Right lobe of liver (tissue), 4 donors: ENCODE measurements at regions not wholly inside any gene's neighbourhood (a gene's known extent, or its start where the extent isn't known, plus 50 kb on each side); places are given as distances from the start of the nearest gene placed in this dataset.

Source experiments
- CTCF ChIP-seq, 4 donors: fragments of 200-600 bp in 3 of 4; fragments of 450-650 bp in 1 of 4; IDR thresholded peaks; one replicate each; pipeline versions ENCODE4 v1.5.1 to v1.8.0; 2016 to 2022; ENCODE audit warnings: antibody characterized with exemption in 4 of 4, mild to moderate bottlenecking in 2 of 4
- POLR2A ChIP-seq: fragments of 450-650 bp; IDR thresholded peaks from one replicate; pipeline ENCODE4 v1.6.1; 2017; ENCODE audit warnings: antibody characterized with exemption, mild to moderate bottlenecking
- donor health status: DM: no; HTN: no; CAD: no.
- donor health status: DM: no; HTN: no; CAD: no.
- donor health status: DM: no; HTN: yes; CAD: no.

GRCh38 chr1:95640746-95641145 is 406.7 kb downstream of the RWDD3 start:
- TF ChIP-seq CTCF (IDR thresholded peaks at IDR 0.05) (no peak), POLR2A (no peak)
